Smooth muscle cell (in vitro differentiated cells): ENCODE measurements at regions not wholly inside any gene's neighbourhood (a gene's known extent, or its start where the extent isn't known, plus 50 kb on each side); places are given as distances from the start of the nearest gene placed in this dataset.

ENCODE experiments used
- DNase-seq: peaks from one replicate; lab custom pipeline; 2025; ENCODE audit not compliant: unreplicated experiment; lab: John Stamatoyannopoulos, UW
- H2AFZ ChIP-seq: fragments of 200-600 bp; sonication (generic); 2 replicates; pipeline ENCODE4 v1.6.0; 2016; ENCODE audit warnings: antibody characterized with exemption, low read depth, mild to moderate bottlenecking
- H3F3A ChIP-seq: fragments of 200-600 bp; sonication (generic); 2 replicates; pipeline ENCODE4 v1.6.0; 2017; ENCODE audit warnings: antibody characterized with exemption, low read depth
- H3K27ac ChIP-seq: fragments of 200-600 bp; sonication (generic); 2 replicates; pipeline ENCODE4 v1.5.1; 2016; ENCODE audit warnings: low read depth, mild to moderate bottlenecking
- H3K27me3 ChIP-seq: fragments of 200-600 bp; sonication (generic); 2 replicates; pipeline ENCODE4 v1.6.1; 2016; ENCODE audit warnings: low read depth, mild to moderate bottlenecking
- H3K36me3 ChIP-seq: fragments of 200-600 bp; sonication (generic); 2 replicates; pipeline ENCODE4 v1.5.1; 2016; ENCODE audit warnings: low read depth
- H3K4me1 ChIP-seq: fragments of 200-600 bp; sonication (generic); 2 replicates; pipeline ENCODE4 v1.5.1; 2016; ENCODE audit warnings: low read depth
- H3K4me2 ChIP-seq: fragments of 200-600 bp; sonication (generic); 2 replicates; pipeline ENCODE4 v1.6.0; 2016; ENCODE audit warnings: mild to moderate bottlenecking
- H3K4me3 ChIP-seq: fragments of 200-600 bp; sonication (generic); 2 replicates; pipeline ENCODE4 v1.5.1; 2016; ENCODE audit warnings: mild to moderate bottlenecking
- H3K79me2 ChIP-seq: fragments of 200-600 bp; sonication (generic); 2 replicates; pipeline ENCODE4 v1.6.0; 2016; ENCODE audit warnings: low read depth, mild to moderate bottlenecking
- H3K9ac ChIP-seq: fragments of 200-600 bp; sonication (generic); 2 replicates; pipeline ENCODE4 v1.6.0; 2016; ENCODE audit warnings: low read depth
- H3K9me3 ChIP-seq: fragments of 200-600 bp; sonication (generic); replicated peaks from 2 replicates; pipeline ENCODE4 v1.5.1; 2016; ENCODE audit warnings: low read depth
- H4K20me1 ChIP-seq: fragments of 200-600 bp; sonication (generic); 2 replicates; pipeline ENCODE4 v1.6.0; 2016; ENCODE audit warnings: low read depth
- WGBS: methylation state at CpG from one replicate; pipeline ENCODE4 v1.1.7; 2016; ENCODE audit warnings: low lambda C conversion rate; 5-methylcytosine and 5-hydroxymethylcytosine counted together
- TF ChIP-seq, protein P1 (sequence below): fragments of 200-600 bp; sonication (generic); IDR thresholded peaks from 2 replicates; pipeline ENCODE4 v1.5.1; 2017; ENCODE audit warnings: borderline replicate concordance, mild to moderate bottlenecking, antibody characterized with exemption; ENCODE audit not compliant: insufficient read depth, poor library complexity, severe bottlenecking

DNA sequence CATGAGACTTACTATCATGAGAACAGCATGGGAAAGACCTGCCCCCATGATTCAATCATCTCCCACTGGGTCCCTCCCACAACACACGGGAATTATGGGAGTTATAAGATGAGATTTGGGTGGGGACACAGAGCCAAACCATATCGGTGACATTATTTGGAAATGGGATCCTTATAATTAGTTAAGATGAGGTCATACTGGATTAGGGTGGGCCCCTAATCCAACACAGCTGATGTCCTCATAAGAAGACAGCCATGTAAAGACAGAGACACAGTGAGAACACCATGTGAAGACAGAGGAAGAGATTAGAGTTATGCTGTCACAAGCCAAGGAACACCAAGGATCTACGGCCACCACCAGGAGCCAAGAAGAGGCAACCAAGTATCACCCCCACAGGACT lies 161.7 kb downstream of the SPTSSA start:
- Histone ChIP-seq H3K27me3 (no peaks in the 10 kb centered on the region), H3K9ac (no peak overlapping the region), H3K27ac (no peak overlapping the region), H4K20me1 (no peaks in the 10 kb centered on the region), H3K9me3 (no peaks in the 10 kb centered on the region), H3F3A (no peaks in the 10 kb centered on the region), H3K4me3 (no peak overlapping the region), H3K79me2 (no peaks in the 10 kb centered on the region), H3K4me2 (no peak overlapping the region), H3K36me3 (no peaks in the 10 kb centered on the region), H2AFZ (no peak overlapping the region), H3K4me1 (peaks cover 4% of the 10 kb centered on the region)
- TF ChIP-seq, protein P1, sequence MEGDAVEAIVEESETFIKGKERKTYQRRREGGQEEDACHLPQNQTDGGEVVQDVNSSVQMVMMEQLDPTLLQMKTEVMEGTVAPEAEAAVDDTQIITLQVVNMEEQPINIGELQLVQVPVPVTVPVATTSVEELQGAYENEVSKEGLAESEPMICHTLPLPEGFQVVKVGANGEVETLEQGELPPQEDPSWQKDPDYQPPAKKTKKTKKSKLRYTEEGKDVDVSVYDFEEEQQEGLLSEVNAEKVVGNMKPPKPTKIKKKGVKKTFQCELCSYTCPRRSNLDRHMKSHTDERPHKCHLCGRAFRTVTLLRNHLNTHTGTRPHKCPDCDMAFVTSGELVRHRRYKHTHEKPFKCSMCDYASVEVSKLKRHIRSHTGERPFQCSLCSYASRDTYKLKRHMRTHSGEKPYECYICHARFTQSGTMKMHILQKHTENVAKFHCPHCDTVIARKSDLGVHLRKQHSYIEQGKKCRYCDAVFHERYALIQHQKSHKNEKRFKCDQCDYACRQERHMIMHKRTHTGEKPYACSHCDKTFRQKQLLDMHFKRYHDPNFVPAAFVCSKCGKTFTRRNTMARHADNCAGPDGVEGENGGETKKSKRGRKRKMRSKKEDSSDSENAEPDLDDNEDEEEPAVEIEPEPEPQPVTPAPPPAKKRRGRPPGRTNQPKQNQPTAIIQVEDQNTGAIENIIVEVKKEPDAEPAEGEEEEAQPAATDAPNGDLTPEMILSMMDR: no peak
- 65% methylated on average over 3 of the region's 3 CpGs for WGBS
- no peak for DNase-seq

DNA sequence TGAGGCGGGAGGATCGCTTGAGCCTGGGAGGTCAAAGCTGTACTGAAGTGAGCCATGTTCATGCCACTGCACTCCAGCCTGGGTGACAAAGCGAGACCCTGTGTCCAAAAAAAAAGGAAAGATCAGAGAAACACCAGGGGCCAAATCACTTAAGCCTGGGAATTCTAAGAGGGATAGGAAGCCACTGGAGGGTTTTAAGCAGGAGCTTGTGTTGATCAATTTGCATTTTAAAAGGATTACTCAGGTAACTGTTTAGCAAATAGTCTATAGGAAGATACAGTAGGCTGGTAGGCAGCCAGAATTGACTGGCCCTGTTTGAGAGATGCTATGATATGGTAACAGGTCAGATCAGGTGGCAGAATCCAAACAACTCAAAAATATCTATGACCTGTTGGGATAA lies 162.7 kb downstream of the SPTSSA start:
- Histone ChIP-seq H3K4me1 (peaks cover 4% of the 10 kb centered on the region), H3K27ac (no peak overlapping the region), H3K9ac (no peak overlapping the region), H2AFZ (no peak overlapping the region), H4K20me1 (no peaks in the 10 kb centered on the region), H3K27me3 (no peaks in the 10 kb centered on the region), H3K9me3 (no peaks in the 10 kb centered on the region), H3F3A (no peaks in the 10 kb centered on the region), H3K79me2 (no peaks in the 10 kb centered on the region), H3K4me2 (no peak overlapping the region), H3K4me3 (no peak overlapping the region), H3K36me3 (no peaks in the 10 kb centered on the region)
- DNase-seq: no peak
- WGBS: 53% methylated on average over 3 of the region's 3 CpGs
- TF ChIP-seq, protein P1: no peak

DNA sequence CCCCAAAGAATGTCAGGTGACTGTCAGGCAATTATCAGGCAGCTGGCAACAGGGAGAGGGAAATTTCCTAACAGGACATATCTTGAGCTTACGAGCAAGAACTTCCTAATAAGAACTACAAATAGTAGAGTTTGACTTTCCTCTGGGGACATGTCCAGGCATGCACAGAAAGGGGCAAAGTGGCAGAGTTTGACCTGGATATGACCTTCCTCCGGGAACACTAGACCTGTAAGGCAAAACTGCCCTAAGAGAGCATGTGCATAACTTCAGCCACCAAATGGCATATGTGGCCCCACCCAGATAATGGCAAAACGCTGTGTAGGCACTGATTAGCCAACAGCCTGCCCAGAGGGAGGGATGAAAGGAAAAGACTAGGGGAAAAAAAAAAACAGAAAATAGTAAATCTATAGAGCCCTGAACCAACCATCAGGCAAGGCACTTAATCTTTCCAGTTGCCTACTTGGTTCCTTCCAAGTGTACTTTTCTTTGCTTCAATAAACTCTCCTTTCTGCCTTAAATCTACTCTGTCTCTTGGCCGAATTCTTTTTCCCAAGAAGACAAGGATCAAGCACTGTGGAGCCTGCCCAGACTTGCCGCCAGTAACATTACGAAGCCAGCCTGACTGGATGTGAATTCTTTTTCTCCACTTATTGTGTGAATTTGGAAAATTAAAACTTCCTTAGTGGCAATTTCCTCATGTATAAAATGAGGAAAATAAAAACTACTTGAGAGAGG lies 164.1 kb downstream of the SPTSSA start:
- 67% methylated on average over 6 of the region's 6 CpGs for WGBS
- H3F3A ChIP-seq: no peaks in the 10 kb centered on the region
- no peaks in the 10 kb centered on the region for H3K9me3 ChIP-seq
- DNase-seq: no peak
- no peak overlapping the region for H3K4me2 ChIP-seq
- no peak overlapping the region for H2AFZ ChIP-seq
- no peaks in the 10 kb centered on the region for H3K79me2 ChIP-seq
- H3K9ac ChIP-seq: no peak overlapping the region
- H4K20me1 ChIP-seq: no peaks in the 10 kb centered on the region
- H3K27ac ChIP-seq: no peak overlapping the region
- no peak overlapping the region for H3K4me3 ChIP-seq
- no peaks in the 10 kb centered on the region for H3K27me3 ChIP-seq
- peaks cover 4% of the 10 kb centered on the region for H3K4me1 ChIP-seq
- TF ChIP-seq, protein P1: no peak
- H3K36me3 ChIP-seq: no peaks in the 10 kb centered on the region

DNA sequence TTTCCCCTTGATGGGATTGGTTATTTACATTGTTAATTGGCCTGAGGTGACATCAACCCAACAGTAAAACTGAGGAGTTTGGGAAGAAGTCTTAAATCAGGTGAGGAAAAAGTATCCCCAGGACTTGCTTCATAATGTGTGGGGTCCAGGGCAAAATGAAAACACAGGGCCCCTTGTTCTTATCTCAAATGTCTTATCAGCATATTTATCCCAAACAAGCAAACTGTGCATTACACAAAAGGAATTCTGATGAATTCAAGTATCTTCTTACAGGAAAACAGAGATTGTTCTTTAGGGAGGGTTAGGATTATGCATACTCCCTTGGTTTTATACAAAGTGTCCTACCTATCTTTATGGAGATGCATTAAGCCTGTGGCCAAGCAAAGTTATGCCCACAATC lies 178.4 kb downstream of the SPTSSA start:
- H3K4me3 ChIP-seq: no peak overlapping the region

More for the DNA sequence above, 178.4 kb downstream of the SPTSSA start:
- Histone ChIP-seq H3K79me2 (no peaks in the 10 kb centered on the region), H4K20me1 (no peaks in the 10 kb centered on the region), H3K9me3 (no peaks in the 10 kb centered on the region), H3F3A (no peaks in the 10 kb centered on the region), H3K27me3 (no peaks in the 10 kb centered on the region), H3K36me3 (no peaks in the 10 kb centered on the region), H2AFZ (no peak overlapping the region), H3K27ac (no peak overlapping the region), H3K4me2 (no peak overlapping the region), H3K4me1 (no peaks in the 10 kb centered on the region), H3K9ac (no peak overlapping the region)
- TF ChIP-seq, protein P1: no peak
- DNase-seq: no peak
